NCI-H2171 treated with DMSO at 0.1 percent for 48 hours (cell line): ENCODE measurements at regions not wholly inside any gene's neighbourhood (a gene's known extent, or its start where the extent isn't known, plus 50 kb on each side); places are given as distances from the start of the nearest gene placed in this dataset.
"Not testable (repeated sequence)": the region's sequence is repeated elsewhere in the genome, so short reads cannot be mapped to it uniquely, and the experiment has no call there.

ENCODE experiments used
- DNase-seq: peaks from one replicate; lab custom pipeline; 2025; lab: John Stamatoyannopoulos, UW

DNA sequence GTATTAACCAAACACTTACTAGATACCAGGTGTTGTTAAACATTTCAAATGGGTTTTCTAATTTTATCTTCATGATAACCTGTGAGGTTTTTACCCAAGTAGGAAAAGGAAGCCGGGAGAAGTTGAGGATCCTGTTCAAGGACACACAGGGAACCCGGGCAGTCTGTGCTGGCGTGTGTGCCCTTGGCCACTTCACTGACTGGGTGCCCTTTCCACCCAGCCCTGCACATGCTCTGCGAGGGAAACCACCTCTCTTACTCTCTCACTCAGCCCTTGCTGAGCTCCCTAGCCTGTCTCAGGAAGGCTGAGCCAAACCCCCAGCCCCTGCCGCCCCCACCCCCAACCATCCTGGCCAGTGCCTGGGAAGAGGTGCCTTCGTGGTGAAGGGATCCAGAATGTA is 51.8 kb downstream of the TEX44 start:
- no peak for DNase-seq

DNA sequence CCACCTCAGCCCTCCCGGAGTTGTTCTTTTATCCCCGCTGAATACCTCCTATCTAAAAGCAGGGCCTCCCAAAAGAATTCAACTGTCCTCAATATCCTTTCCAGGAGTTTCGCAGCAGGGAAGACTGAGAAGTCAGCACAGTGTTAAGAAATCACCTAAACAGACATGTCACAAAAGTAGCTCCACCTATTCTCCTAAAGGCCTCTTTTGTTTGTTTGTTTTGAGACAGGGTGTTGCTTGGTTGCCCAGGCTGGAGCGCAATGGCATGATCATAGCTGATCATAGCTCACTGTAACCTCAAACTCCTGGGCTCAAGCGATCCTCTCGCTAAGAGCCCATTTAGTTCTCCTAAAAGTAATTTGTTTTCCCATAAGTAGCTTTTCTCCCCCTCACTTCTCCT is 53.8 kb downstream of the TEX44 start:
- no peak for DNase-seq

DNA sequence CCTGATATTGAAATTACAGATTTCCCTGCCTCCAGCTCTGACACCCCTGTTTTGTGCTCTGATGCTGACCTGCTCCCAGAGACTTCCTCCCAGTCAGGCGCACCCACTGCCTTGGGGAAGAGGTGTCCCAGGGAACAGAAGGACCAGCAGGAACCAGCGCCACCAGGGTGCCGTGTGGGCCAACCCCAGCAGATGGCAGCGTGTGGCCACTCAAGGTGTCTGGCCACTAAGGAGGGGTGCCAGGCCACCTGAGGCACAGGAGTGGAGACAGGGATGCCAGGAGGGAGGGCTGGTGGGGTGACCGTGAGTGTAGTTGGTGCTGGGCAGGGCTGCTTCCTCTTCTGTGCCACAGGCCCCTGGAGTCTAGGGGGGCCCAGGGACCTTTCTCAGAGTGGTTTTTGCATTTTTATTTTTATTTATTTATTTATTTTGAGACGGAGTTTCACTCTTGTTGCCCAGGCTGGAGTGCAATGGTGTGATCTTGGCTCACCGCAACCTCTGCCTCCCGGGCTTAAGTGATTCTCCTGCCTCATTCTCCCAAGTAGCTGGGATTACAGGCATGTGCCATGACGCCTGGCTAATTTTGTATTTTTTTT is 56.0 kb downstream of the TEX44 start:
- DNase-seq: peak; percentile 27

DNA sequence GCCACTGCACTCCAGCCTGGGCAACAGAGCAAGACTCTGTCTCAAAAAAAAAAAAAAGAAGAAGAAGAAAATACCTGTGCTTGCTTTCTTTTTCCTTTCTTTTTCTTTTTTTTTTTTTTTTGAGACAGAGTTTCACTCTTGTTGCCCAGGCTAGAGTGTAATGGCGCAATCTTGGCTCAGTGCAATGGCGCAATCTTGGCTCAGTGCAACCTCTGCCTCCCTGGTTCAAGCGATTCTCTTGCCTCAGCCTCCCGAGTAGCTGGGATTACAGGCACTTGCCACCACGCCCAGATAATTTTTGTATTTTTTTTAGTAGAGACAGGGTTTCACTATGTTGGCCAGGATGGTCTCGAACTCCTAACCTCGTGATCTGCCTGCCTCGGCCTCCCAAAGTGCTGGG is 56.8 kb upstream of the PTMA start:
- DNase-seq: not testable (repeated sequence)

DNA sequence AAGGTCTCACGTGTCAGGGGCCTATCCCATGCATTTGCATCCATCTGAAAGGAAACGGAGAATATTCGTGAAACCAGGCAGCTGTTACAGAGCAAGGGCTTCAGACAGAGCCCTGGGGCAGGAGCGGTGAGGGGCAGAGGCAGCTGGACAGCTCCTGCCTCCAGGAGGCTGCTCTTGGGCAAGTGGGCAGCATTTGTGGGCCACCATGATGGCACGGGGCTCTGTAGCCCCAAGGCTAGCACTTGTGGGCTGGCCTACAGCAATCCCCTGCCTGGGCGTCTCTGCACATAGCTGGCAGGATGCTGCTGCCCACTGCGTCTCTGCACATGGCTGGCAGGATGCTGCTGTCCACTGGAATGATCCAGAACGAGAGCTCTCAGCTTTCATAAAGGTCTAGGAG is 52.8 kb upstream of the PTMA start:
- no peak for DNase-seq

DNA sequence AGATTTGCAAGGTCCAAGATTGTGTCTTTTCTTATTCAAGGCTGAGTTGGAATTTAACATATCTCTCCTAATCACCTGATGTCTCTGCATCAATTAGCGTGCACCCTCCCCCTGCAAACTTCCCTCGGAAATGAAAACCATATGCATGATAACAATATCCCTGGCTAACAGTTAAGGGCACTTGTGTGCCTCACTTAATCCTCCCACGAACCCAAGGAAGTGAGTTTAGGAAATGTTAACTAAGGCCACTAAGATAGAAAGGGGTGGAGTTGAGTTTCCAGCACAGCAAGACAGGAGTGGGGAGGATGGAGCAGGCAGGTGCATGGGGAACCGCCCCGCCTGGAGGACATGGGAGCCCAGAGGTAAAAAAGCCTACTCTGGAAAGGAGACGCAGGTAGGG is 52.4 kb upstream of the PTMA start:
- no peak for DNase-seq
